GM19463 (cell line): ENCODE measurements at regions not wholly inside any gene's neighbourhood (a gene's known extent, or its start where the extent isn't known, plus 50 kb on each side); places are given as distances from the start of the nearest gene placed in this dataset.
"Not testable (repeated sequence)": the region's sequence is repeated elsewhere in the genome, so short reads cannot be mapped to it uniquely, and the experiment has no call there.

ENCODE experiments used
- ATAC-seq: cut with Tn5 transposase; IDR thresholded peaks from one replicate; pipeline ENCODE4 v1.9.1; 2021; ENCODE audit warnings: mild to moderate bottlenecking, moderate library complexity; ENCODE audit not compliant: unreplicated experiment

DNA sequence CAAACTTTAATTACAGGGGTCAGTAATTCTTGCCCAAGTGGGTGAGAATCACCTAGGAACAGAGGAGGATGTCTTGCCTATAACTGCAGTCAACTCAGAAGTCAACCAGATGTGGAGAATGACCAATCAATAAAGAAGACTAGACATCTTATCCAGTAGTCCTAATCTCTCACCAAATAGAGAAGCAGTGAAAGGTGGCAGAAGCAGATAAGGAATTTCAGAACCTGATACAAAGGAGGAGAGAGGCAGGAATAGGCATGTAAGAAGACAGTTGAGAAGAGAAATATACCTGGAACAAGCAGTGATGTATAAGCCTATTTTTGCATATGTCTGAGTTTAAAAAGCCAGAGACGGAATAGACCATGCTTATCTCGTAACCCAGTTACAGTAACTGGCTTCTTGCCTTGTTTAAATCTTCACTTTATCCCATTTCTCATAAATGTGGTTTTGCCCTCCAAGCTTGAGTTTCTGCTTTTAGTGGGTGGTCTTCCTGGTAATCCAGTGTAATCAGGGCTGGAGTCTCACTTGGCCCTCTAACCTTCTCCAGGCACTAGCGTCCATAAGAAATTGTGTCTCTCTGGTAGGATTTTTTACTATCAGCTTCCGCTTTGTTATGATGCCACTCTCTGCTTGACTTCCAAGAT lies 401.0 kb downstream of the SUCLG1 start:
- no peak for ATAC-seq

DNA sequence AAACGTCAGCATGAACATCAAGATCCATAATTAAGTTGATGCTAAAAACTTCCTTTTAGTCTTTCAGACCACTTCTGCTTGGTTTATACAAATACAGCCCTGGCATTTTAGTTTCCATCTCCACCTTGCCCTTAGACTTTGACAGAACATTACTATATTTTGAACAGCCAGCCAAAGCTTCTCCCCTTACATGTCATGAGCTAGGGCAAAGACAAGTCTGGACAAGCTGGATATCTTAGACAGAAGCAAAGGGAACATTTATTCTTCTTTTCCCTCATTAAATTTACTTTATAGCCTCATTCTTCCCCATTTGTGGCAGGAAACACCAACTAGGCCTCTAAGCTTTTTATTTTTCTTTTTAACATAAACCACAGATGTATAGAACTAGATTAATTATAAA lies 403.3 kb downstream of the SUCLG1 start:
- ATAC-seq: no peak

DNA sequence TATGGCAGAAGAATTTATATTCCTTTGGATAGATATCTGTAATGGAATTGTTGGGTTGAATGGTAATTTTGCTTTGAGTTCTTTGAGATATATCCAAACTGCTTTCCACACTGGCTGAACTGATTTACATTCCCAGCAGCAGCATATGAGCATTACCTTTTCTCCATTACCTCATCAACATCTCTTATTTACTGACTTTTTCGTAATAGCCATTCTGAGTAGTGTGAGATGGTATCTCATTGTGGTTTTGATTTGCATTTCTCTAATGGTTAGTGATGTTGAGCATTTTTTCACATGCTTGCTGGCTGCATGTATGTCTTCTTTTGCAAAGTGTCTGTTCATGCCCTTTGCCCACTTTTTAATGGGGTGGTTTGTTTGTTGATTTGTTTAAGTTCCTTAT lies 404.5 kb downstream of the SUCLG1 start:
- not testable (repeated sequence) for ATAC-seq

GRCh38 chr2:84052913-84053312 lies 406.2 kb downstream of the SUCLG1 start:
- ATAC-seq: no peak

GRCh38 chr2:84052043-84052442 lies 407.0 kb downstream of the SUCLG1 start:
- no peak for ATAC-seq

DNA sequence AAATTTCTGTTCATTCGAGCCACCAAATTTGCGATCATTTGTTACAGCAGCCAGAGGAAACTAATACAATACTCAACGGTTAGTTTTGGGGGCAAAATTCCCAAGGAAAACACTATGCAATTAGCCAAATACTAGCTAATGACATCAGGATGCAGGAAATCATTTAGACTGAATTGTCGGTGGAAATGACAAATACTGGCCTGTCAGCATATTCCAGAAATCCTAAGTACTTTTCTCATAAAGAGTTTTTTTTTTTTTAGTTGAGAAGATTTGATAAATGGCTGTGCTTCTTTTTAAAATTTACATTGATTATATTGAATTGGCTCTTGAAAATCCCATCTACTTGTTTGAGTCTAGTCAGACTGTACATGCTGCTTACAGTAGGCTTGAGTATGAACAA lies 410.1 kb downstream of the SUCLG1 start:
- no peak for ATAC-seq

- ATAC-seq: no peak
These were observed 417.6 kb downstream of the SUCLG1 start for GRCh38 chr2:84041506-84041905.

- no peak for ATAC-seq
These were observed 418.8 kb downstream of the SUCLG1 start for GRCh38 chr2:84040281-84040680.

GRCh38 chr2:84038866-84039265 lies 420.2 kb downstream of the SUCLG1 start:
- ATAC-seq: no peak

DNA sequence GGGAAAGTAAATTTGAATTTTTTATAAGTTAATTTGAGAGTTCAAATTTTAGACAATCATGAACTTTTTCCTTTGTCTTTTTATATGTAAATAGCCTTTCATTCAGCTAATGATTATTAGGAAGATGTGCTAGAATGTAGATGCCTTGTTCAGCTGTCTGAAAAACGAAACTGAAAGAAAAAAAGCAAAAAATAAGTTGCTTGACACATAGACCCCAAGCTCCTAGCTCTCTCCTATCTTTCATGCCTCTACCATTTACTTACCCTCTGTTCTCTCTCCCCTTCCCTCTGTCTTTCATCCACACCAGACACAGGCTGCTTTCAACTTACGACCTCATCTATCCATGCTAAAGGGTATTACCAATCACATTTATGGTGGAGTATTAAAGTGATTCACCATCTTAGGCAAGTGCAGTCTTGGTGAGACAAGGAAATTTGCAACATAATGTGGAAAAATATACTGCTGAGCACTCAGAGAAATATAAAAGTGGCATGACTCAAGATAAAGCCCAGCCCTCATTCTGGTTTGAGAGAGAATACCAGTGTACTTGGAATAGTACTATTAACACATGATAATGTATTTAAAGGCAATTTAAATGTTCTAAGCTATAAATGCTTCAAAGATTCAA lies 425.6 kb downstream of the SUCLG1 start:
- ATAC-seq: no peak

DNA sequence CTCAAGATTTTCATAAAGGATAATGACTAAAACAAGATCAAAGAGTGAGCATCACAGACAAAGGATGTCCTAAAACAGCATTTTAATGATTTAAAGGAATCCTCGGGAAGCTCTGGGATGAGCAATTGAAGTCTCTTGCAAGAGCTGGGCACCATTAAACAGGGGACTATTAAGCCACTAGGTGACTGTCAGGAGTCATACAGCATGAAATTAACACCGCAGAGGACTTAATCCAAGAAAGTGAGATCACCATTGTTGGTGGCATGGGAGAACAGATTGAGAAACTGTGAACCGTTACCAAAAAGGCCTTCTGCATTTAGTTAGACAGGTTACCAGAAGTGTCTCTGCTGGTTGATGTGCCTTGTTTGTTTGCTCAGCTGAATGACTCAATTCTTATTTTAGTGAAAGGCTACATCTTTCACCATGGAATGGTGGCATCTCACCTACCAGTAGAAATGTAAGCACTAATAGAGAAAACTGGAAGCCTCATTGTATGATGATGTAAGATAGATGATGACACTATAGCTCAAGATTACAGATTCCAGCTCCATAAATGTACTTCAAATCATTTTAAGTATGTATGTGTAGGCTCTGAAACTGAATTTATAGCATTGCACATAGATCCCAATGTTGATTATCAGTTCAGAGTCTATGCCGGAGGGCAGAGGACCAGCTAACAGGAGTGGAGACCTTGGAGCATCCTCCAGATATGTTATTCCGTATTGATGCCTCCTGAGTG lies 427.6 kb downstream of the SUCLG1 start:
- ATAC-seq: no peak

DNA sequence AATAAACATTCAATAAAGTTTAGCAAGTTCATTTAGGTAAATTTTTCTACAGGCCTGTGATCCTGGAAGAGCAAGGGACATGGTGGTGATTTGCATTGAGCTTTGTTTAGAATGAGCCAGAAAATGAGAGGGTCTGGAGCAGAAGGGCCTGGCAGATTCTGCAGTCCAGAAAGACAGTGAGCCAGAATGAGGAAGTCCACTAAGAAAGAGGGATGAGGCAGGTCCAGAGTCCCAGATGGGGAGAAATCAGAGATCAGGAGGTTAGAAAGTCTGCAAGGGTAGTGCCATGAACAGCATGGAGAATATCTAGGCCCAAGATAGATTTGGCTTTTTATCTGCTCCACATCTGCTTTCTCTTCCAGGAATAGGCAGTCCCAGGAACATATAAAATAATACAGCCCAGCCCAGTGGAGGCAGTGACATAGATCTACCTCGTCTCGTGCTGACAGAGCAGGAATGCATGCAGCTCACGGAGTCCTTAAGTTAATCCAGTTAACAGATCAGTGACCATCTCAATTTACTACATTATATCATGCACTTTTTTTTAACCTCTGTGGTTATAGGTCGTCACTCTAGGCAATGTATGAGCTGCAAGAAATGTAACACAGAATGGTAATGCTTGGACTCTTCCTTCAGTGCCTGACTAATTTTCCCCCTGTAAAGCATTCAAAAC lies 429.0 kb downstream of the SUCLG1 start:
- ATAC-seq: no peak

- ATAC-seq: no peak
These were observed 432.3 kb downstream of the SUCLG1 start for GRCh38 chr2:84026818-84027217.

- ATAC-seq: no peak
These were observed 436.2 kb downstream of the SUCLG1 start for GRCh38 chr2:84022810-84023431.

GRCh38 chr2:84017010-84017409 lies 442.1 kb downstream of the SUCLG1 start:
- no peak for ATAC-seq

DNA sequence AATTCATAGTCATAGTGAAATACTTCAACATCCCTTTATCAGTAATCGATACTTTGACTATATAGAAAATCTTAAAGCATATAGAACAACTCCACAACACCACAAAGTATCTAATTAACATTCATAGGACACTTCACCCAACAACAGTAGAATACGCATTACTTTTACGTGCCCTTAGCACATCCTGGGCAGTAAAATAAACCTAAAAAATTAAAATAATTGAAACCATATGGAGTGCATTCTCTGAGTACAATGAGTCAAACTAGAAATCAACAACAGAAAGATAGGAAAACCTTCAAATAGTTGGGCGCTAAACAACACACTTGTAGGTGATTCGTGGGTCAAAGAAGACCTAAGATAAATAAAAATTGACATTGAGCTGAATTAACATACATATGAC lies 442.9 kb downstream of the SUCLG1 start:
- no peak for ATAC-seq

DNA sequence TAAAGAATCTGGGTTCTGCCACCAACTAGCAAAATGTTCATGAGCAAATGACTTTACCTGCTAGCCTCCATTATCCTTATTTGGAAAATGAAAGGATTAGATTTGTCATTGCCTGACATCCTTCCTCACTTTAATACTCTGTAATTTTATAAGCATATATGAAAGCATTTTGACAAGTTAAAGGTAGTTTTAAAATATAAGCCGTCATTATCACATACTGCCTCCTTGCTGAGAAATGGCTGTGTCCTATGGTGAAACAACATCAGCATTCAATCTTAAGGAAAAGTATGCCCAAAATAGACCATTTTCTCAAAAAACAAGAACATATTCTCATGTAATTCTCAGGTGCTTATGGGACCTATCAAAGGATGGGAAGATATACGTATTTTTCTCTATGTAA lies 461.2 kb downstream of the SUCLG1 start:
- ATAC-seq: no peak

DNA sequence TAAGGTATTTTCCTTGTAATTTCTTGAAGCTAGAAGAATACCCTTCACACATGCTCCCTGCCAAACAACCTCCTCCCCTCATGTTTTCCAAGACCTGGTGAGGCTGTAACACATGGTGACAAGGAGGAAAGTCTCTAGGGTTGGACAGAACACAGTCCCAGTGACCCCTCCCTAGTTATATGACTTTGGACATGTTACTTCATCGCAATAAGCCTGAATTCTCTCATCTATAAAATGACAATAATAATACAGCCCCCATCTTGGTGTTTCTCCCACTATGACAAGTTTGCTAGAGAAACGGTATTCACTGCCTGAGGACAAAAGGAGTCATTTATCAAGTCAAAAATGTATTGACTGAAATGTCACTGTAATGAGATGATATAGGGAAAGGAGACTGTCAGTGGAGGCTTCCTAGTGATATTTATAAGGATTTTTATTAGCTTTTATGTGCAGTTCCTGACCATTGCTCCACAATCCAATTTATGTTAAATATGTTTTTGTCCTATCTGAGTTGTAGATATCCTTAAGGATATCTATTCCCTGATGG lies 464.4 kb downstream of the SUCLG1 start:
- no peak for ATAC-seq

DNA sequence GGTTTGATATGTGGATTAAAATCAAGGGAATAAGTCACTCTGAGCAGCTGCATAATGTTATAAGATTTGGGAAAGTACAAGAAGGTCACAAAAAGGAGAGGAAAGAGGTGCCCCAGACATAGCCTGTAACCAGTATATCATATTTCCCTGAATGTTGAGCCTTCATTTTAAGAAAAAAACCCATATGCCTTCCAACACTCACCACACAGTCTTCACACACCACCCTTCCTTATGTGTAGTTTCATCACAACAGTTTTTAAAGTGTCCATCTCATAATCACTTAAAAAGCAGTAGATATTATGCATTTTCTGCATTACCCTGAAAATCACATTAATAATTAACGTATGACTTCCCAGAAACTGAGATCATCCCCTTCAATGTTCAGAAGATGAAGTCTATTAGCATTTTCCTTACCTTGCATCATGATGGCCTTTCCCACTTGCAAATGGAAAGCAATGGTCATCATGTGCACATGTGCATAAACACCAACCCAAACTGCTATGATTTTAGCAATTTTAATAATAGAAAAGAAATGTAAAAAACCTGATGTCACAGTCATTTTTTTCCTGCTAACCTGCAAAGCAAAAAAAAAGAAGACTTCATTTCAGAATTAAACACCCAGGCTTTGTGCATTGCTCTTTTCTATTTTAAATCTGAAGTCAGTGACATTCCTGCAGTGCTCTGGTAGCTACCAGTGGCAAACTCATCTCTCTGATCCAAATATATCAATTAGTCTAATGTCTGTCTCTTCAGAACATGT lies 465.0 kb downstream of the SUCLG1 start:
- no peak for ATAC-seq

GRCh38 chr2:83991992-83992391 lies 467.1 kb downstream of the SUCLG1 start:
- ATAC-seq: no peak
